ENCODE measurements at regions not wholly inside any gene's neighbourhood (a gene's known extent, or its start where the extent isn't known, plus 50 kb on each side); places are given as distances from the start of the nearest gene placed in this dataset.

DNA sequence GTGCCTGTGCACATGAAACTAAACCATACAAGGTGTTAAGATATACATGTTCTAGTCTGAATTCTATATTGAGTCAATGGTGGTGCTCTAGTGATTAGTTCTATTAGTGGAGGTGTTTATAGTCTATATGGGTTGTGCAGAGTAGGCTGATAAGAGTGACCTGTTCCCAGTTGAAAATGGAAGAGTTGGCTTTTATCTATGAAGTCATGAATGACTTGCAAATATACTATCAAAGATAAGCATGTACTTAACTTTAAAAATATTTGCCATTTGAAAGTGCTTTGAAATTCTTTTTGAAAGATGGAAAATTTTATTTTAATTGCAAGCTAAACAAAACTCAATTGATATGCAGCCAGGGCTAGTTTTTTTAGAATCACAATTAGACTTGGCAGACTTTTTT lies 150.6 kb upstream of the SGO1 start:
- no peaks in the 10 kb centered on the region for H4K20me1 ChIP-seq (ENCODE audit: insufficient read depth)
- TF ChIP-seq, protein P1, sequence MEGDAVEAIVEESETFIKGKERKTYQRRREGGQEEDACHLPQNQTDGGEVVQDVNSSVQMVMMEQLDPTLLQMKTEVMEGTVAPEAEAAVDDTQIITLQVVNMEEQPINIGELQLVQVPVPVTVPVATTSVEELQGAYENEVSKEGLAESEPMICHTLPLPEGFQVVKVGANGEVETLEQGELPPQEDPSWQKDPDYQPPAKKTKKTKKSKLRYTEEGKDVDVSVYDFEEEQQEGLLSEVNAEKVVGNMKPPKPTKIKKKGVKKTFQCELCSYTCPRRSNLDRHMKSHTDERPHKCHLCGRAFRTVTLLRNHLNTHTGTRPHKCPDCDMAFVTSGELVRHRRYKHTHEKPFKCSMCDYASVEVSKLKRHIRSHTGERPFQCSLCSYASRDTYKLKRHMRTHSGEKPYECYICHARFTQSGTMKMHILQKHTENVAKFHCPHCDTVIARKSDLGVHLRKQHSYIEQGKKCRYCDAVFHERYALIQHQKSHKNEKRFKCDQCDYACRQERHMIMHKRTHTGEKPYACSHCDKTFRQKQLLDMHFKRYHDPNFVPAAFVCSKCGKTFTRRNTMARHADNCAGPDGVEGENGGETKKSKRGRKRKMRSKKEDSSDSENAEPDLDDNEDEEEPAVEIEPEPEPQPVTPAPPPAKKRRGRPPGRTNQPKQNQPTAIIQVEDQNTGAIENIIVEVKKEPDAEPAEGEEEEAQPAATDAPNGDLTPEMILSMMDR (IDR thresholded peaks at IDR 0.05; ENCODE audit: poor library complexity, severe bottlenecking): no peak
- no peak for TF ChIP-seq EZH2 (IDR thresholded peaks at IDR 0.05; ENCODE audit: borderline replicate concordance, insufficient read depth, low read length, poor library complexity, severe bottlenecking)
- TF ChIP-seq EP300 (conservative IDR thresholded peaks at IDR 0.05; ENCODE audit: poor library complexity, severe bottlenecking): no peak
- TF ChIP-seq, protein P2, sequence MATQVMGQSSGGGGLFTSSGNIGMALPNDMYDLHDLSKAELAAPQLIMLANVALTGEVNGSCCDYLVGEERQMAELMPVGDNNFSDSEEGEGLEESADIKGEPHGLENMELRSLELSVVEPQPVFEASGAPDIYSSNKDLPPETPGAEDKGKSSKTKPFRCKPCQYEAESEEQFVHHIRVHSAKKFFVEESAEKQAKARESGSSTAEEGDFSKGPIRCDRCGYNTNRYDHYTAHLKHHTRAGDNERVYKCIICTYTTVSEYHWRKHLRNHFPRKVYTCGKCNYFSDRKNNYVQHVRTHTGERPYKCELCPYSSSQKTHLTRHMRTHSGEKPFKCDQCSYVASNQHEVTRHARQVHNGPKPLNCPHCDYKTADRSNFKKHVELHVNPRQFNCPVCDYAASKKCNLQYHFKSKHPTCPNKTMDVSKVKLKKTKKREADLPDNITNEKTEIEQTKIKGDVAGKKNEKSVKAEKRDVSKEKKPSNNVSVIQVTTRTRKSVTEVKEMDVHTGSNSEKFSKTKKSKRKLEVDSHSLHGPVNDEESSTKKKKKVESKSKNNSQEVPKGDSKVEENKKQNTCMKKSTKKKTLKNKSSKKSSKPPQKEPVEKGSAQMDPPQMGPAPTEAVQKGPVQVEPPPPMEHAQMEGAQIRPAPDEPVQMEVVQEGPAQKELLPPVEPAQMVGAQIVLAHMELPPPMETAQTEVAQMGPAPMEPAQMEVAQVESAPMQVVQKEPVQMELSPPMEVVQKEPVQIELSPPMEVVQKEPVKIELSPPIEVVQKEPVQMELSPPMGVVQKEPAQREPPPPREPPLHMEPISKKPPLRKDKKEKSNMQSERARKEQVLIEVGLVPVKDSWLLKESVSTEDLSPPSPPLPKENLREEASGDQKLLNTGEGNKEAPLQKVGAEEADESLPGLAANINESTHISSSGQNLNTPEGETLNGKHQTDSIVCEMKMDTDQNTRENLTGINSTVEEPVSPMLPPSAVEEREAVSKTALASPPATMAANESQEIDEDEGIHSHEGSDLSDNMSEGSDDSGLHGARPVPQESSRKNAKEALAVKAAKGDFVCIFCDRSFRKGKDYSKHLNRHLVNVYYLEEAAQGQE (IDR thresholded peaks at IDR 0.05; ENCODE audit: borderline replicate concordance): no peak
- TF ChIP-seq POLR2AphosphoS5 (IDR thresholded peaks at IDR 0.05): no peak
- TF ChIP-seq SMC3 (conservative IDR thresholded peaks at IDR 0.05; ENCODE audit: poor library complexity): no peak
- TF ChIP-seq TAF1 (IDR thresholded peaks at IDR 0.05; ENCODE audit: low read depth): no peak
- TF ChIP-seq RAD21 (conservative IDR thresholded peaks at IDR 0.05): no peak
- TF ChIP-seq MXI1 (conservative IDR thresholded peaks at IDR 0.05; ENCODE audit: poor library complexity, severe bottlenecking): no peak
- H3F3A ChIP-seq (ENCODE audit: insufficient read depth, low read length, poor library complexity, severe bottlenecking): no peaks in the 10 kb centered on the region
- no peak overlapping the region for H3K4me2 ChIP-seq (ENCODE audit: low read length)
- no peak overlapping the region for H3K4me3 ChIP-seq (ENCODE audit: low read length)
- H3K79me2 ChIP-seq (replicated peaks; ENCODE audit: insufficient read depth, low read length): no peaks in the 10 kb centered on the region
- H2AFZ ChIP-seq (ENCODE audit: low read depth, low read length): no peak overlapping the region
- H3K27ac ChIP-seq (ENCODE audit: low read length): no peak overlapping the region
- H3K9me3 ChIP-seq (ENCODE audit: low read length): no peaks in the 10 kb centered on the region
- no peaks in the 10 kb centered on the region for H3K36me3 ChIP-seq (ENCODE audit: insufficient read depth, low read length)
- no peaks in the 10 kb centered on the region for H3K27me3 ChIP-seq (ENCODE audit: insufficient read depth, low read depth, low read length)
- H3K9me2 ChIP-seq (ENCODE audit: insufficient read depth, low read length): no peaks in the 10 kb centered on the region
- H3K9ac ChIP-seq (ENCODE audit: low read length): no peak overlapping the region

DNA sequence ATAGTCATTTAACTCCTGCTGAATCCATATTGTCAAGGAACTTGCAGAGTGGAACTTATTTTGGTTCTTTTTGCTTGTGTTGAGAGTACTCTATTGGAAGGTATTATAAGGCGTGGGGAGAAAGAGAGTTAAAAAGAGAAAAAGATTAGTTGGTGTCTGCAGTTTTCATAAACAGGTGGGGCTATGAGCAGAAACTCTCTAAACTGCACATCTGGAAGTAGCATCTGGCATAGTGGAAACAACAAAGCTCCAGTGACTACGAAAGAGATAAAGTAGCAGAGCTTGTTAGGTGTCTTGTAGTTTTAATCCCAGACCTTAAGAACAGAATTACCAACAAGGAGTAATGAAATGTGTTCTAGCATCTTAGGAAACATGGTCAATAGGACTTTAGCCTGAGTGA lies 148.8 kb upstream of the SGO1 start:
- Histone ChIP-seq H3K9ac (ENCODE audit: low read length) (no peak overlapping the region), H3K27me3 (ENCODE audit: insufficient read depth, low read depth, low read length) (no peaks in the 10 kb centered on the region), H3K4me3 (ENCODE audit: low read length) (no peak overlapping the region), H3K9me2 (ENCODE audit: insufficient read depth, low read length) (no peaks in the 10 kb centered on the region), H2AFZ (ENCODE audit: low read depth, low read length) (no peak overlapping the region), H3K4me2 (ENCODE audit: low read length) (no peak overlapping the region), H3K27ac (ENCODE audit: low read length) (no peak overlapping the region), H3K36me3 (ENCODE audit: insufficient read depth, low read length) (no peaks in the 10 kb centered on the region), H3K79me2 (replicated peaks; ENCODE audit: insufficient read depth, low read length) (no peaks in the 10 kb centered on the region), H3K9me3 (ENCODE audit: low read length) (no peaks in the 10 kb centered on the region), H3F3A (ENCODE audit: insufficient read depth, low read length, poor library complexity, severe bottlenecking) (no peaks in the 10 kb centered on the region), H4K20me1 (ENCODE audit: insufficient read depth) (no peaks in the 10 kb centered on the region)
- TF ChIP-seq POLR2AphosphoS5 (IDR thresholded peaks at IDR 0.05) (no peak), SMC3 (conservative IDR thresholded peaks at IDR 0.05; ENCODE audit: poor library complexity) (no peak), EZH2 (IDR thresholded peaks at IDR 0.05; ENCODE audit: borderline replicate concordance, insufficient read depth, low read length, poor library complexity, severe bottlenecking) (no peak), EP300 (conservative IDR thresholded peaks at IDR 0.05; ENCODE audit: poor library complexity, severe bottlenecking) (no peak), TAF1 (IDR thresholded peaks at IDR 0.05; ENCODE audit: low read depth) (no peak), MXI1 (conservative IDR thresholded peaks at IDR 0.05; ENCODE audit: poor library complexity, severe bottlenecking) (no peak), RAD21 (conservative IDR thresholded peaks at IDR 0.05) (no peak)
- TF ChIP-seq, protein P1 (IDR thresholded peaks at IDR 0.05; ENCODE audit: poor library complexity, severe bottlenecking): no peak
- TF ChIP-seq, protein P2 (IDR thresholded peaks at IDR 0.05; ENCODE audit: borderline replicate concordance): no peak

Data from neural cell (in vitro differentiated cells).